Embryonic facial prominence (tissue), 1 donor: ENCODE measurements at regions not wholly inside any gene's neighbourhood (a gene's known extent, or its start where the extent isn't known, plus 50 kb on each side); places are given as distances from the start of the nearest gene placed in this dataset.
A peak's percentile ranks its signal among the peaks of the same experiment; 100 is the strongest.

Source experiments
- DNase-seq: peaks from one replicate; pipeline ENCODE4 v3.0.0-alpha.2; 2016; ENCODE audit errors: extremely low spot score

DNA sequence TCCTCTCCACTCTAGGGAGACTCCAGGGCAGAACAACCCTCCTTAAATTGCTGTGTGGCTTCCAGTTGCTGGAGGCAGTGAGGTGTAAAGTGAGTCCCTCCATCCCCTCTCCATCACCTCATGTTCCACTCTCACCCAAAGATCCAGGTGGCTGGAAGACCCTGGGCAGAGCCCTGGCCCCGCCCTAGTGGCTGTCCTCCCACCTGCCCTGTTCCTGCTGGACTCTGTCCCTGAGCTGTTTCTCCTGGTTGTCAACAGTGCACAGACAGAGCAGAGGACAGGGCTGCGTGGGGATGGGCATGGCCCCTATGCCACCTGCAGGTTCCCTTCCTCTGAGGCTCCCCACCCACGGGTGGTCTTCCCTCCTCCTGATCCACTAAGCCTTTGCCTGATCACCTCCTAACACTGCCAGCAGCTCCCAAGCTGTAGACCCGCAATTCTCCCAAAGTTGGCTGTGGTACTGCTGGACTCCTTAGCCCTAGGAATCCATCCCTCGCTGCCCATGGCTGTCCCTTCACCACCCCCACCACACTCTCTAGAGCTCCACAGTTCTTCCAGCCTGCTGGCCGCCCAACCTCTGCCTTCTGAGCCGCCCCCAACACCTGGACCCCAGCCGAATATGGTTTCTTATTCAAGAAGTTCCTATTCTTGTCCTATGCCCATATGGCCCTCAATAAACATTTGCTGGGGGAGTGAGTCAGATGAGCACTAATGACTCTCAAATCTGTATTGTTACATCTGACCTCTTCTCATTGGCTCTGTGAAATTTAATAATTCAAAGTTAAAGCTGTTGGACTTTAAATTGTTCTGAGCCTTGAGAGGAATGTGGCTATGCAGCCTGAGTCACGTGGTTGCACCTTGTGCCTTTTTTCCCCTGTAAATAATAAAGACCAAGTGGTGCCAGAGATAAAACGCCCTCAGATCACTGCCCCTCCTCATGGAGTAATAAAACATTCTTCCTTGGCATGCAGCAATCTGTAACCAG lies 260.0 kb upstream of the HS6ST1 start:
- DNase-seq = no peak

DNA sequence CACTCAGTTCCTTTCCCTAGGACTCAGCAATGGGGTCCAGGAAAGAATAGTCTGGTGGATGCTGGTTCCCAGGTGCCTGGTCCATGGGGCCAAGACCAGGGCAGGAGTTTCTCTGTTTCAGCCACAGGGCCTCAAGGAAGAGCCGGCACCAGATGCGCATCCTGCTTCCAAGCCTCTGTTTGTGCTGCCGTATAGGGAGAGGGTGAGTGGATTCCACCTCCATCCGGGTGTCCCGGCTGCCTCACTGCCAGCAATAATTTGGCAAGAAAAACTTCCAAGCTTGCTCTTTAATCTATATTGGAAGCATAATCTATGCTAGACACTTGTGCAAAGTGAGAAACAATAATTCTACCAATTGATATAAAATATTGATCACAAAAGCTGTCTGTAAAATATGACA lies 261.2 kb upstream of the HS6ST1 start:
- no peak for DNase-seq

DNA sequence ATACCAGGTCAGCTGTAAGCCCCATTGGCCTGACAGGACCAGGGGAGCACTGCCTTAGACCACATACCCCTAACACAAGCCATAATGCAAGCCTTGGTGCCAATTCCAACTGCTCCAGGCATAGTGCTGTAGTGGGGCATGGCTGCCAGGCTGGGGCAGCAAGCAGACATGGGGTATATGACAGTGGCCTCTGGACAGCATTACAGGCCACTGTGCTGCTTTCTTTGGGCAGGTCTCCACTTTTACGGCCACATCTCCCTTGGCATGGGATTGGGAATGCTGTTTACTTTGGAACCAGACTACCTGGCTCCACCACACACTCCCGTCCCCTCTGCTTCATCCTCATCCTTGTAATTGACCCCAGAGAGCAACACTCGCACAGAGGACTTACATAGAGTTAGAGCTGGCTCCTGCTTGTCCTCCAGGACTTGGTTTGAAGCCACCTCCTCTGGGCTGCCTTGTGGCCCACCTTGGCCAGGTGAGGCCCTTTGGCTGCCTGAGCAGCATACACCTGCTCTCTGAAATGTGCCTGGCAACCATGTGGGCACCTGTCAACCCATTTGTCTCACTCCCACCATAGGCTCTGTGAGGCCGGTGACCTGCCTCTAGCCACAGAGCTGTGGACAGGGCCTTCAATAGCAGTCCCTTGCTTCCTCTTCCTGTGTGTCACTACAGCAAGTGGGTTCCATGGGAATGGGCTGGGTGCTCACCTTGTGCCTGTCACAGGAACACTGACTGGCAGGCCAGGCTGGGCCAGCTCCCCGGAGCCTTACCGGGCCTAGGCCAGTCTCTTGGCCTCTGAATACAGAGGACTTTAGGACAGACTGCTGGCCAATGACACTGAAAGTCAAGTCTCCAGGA lies 262.6 kb upstream of the HS6ST1 start:
- no peak for DNase-seq

DNA sequence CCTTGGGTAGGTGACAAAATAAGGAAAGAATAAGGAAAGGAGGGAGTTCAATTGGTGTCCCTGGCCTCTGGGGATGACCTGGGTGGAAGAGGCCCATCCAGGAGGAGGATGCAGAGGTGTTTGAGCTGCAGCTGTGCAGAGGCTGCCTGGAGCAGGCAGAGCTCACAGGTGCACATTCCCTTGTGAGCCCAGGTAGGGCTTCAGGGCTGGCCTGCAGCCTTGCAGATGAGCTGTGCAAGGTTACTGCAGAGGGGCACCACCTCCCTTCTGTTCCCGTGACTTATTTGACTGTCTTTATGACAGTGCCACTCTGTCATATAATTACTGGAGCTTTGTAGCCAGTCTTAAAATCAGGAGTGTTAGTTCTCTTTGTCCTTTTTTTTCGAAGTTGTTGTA lies 263.2 kb upstream of the HS6ST1 start:
- no peak for DNase-seq

DNA sequence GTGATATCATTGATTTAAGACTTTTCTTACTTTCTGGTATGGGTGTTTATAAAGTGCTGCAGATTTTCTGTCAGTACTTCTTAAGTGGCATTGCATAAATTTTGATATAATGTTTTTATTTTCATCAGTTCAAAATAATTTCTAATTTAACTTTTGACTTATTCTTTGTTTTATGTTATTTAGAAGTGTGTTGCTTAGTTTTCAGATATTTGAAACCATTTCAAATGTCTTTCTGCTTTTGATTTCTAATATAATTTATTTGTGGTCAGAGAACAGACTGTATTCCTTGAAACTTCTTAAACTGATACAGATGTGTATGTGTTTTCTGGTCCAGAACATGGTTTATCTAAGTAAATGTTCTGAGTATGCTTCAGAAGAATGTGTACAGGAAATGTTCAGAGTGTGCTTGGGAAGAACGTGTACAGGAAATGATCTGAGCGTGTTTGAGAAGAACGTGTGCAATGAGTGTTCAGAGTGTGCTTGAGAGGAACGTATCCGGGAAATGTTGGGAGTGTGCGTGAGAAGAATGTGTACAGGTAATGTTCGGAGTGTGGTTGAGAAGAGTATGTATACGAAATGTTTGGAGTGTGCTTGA lies 265.7 kb upstream of the HS6ST1 start:
- DNase-seq = peak; percentile 62

DNA sequence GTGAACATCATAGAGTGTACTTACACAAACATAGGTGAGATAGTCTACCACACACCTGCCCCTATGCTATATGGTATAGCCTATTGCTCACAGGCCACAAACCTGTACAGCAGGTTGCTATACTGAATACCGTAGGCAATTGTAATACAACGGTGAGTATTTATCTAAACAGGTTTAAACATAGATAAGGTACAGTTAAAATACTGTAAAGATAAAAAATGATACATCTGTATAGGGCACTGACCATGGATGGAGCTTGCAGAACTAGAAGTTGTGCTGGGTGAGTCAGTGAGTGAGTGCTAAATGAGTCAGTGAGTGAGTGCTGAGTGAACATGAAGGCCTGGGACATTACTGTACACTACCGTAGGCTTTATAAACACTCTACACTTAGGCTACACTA lies 267.0 kb upstream of the HS6ST1 start:
- no peak for DNase-seq

DNA sequence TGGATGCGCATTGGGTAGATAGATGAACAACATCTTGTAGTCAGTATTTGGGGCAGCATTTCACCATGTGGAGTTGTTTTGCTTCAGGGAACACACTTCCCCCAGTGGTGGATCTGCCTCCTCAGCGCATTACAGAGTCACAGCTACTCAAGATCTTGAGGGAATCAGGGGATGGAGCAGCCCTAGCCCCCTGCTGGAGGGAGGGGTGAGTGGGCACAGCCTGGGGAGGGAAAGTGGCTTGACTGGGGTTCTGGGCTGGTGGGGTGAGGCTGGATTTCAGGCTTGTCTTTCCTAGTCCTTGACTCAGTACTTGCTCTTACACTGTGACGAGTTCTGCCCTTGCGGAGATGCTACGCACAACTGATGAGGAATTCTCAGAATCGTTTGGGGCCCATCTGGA lies 271.0 kb upstream of the HS6ST1 start:
- no peak for DNase-seq

DNA sequence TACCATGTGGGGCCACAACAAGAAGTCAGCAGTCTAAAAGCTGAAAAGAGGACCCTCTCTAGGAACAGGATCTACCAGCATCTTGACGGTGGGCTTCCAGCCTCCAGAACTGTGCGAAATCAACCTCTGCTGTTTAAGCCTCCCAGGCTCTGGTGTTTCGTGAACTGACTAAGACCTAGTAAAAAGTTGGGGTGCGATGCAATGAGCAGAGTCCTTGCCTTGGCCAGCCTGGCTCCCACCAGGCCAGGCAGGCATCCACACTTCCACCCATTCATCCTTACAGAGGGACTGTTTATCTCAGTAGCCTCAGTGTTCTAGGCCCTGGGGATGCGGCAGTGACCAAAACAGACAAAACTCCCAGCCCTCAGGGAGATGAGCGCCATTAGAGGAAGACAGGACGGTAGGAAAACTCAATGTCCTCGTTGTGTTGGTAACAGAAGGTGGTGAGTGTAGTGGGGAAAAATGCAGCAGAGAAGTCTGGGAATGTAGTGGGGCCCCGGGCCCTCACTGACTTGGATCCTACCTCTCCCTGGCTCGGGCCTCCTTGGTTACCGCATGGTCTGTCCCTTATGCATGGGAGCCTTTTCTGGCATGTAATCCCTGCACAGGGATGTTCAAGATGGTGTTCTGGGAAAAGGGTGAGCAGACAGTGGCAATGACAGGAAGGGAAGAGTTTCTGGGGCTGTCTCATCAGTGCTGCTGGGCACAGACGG lies 271.8 kb upstream of the HS6ST1 start:
- no peak for DNase-seq

DNA sequence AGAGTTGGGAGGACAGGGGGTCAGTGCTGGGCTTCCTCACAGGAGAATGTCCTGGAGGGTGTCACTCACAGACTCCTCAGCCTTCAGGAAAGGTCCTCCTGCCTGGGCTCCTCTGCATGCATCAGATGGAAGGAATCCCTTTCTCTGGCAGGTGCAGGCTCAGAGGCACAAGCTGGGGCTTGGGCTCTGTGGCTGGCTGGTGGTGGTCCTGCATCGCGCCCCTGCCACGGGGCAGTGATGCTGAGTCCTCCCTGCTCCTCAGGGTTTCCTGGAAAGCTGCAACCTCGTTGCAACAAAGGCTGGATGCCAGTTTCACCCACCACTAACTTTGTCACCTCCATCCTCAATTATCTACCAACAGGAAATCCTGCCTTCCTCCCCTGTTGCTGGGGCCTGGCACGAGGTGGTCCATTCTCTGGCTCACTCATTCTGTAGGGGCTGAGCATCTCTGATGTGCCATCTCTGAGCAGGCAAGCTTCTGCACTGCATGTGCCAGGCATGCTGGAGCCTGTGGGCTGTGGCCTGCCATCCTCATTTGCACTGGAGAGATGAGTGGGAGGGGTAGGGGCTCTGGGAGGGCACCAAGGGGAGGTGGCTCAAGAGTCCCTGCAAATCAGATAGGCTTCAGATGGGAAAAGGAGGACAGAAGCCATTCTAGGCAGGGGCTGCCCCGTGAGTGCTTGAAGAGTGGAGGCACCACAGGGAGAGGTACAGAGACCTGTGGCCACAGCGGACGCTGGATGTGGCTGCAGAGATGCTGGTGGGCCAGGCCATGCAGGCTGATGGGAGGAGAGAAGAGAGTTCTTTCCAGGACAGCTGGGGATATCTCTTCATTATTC lies 272.6 kb upstream of the HS6ST1 start:
- no peak for DNase-seq

DNA sequence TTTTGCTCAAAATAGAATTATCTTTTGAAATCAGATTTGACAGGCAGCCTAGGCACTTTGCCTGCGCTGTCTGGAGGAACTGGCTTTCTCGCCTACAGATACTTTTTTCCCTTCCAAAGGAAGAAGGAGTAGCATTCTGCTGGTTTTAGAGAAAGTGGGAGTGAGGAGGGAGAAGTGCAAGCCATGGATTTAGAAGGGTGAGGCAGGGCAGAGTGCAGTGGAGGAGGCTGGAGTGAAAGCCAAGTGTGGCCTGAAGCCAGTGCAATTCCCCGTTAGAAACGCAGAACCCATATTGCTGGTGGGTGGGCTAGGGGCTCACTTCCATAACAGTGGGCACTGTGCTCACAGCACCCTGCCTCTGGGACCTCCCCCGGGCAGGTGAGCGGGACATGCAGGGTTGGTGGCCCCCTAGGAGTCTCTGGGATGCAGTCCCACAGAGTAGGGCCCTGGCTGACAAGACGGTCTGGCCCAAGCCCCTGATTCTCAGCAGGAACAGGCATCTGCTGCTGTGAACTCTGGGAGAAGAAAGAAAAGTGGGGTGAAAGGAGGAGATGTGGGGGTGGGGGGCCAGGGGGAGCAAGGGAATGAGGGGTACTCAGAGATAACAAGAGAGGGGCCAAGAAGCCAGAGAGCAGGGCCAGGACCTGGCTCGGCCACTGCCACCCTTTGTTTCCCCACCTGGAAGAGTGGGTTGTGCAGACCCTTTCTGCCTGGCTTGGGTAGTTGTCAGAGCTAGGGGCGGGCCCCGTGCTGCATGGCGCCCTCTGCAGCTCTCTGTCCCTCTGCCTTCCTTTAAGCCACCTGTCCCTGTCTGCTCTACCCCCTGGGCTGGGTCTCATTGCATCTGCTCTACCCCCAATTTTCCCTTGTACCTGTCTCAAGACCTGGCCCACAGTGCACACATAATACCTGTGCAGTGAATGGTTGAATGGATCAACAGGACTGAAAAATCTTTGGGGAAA lies 273.5 kb upstream of the HS6ST1 start:
- no peak for DNase-seq

DNA sequence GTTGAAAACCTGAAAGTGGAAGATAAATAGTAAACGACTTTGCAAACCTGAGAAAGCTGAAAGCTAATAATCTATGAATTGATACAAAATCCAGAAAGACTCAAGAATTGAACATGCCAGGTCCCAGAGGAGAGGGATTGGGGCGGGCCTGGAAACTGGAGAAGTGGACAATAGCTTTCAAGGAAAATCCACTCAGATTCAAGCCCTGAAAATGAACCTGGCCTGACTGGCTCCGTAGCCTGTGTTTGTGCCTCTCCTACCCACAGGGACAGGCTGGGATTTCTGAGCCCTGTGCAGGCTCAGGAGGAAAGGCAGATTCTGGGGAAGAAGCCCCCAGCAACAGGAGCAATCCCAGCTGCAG lies 274.8 kb upstream of the HS6ST1 start:
- no peak for DNase-seq

DNA sequence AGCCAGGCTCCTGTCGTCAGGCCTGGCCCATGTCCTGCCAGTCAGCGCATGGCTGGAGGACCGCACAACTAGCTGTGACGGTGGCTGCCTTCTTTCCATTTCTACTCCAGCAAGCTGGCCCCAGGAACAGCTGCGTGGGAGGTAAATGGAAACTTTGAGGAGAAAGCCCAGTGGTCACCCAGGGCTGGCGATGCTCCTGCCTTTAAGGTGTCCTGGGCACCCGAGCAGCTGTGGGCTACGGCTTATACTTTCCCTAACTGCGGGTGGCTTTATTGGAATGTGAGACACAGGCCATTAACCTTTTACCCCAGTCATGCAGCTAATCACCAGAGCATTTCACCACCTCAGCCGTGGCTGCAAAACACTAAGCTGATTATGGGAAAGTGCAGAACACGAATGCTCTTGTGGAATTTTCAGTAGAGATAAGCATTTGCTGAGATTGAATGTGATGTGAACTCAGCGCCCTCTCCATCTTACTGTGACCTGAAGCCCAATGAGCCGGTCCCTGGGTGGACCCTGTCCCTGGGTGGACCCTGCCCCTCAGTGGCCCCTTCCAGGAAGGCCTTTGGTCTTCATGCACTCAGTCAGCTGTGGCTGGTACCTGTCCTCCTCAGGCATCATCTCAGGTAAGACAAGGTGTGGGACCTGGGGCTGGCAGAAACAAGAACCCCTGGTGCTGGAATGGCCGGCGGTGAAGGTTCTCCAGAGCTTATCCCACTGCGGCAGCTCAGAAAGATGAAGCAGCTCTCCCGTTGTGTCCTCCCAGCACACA lies 275.4 kb upstream of the HS6ST1 start:
- DNase-seq = no peak

DNA sequence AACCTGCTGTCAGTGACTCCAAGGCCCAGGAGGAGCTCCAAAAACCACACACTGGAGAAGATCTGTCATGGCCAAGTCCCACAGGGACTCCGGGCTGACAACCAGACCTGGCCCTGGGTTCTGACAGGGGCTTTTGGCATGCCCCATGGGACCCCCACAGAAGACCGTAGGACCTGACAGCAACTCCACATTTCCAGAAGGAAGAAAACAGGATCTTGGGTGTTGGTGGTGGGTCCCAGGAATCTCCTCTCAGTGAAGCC lies 275.9 kb upstream of the HS6ST1 start:
- no peak for DNase-seq

DNA sequence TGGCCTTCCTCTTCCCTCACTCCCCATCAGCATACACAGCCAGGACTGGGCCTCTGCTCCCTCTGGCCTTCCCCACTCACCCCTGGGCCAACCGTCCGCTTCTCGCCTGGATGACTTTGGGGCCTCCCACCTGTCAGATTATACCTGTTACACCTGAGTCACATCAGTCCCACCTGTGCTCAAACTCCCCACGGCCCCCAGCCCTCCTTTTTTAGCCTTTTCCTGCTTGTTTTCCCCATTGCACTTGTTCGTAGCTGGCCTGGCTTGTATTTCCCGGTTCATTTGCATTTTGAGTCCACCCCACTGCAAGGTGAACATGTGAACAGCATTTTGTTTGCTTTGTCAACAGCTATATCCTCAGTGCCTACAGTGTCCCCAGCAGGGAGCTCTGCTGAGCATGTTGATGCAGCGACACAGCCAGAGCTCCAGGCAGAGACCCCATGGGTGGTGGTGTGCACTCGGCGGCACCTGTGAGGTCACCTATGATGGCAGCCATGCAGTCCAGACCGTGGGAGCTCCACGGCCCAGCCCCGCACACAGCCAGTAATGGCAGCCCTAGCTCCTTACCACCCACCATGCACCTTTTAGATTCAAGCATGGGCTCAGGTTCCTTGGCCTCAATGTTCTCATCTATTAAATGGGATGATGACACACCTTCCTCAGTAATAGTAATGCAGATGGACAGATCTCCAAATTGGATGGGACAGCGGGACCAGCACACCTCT lies 276.4 kb upstream of the HS6ST1 start:
- DNase-seq = no peak

DNA sequence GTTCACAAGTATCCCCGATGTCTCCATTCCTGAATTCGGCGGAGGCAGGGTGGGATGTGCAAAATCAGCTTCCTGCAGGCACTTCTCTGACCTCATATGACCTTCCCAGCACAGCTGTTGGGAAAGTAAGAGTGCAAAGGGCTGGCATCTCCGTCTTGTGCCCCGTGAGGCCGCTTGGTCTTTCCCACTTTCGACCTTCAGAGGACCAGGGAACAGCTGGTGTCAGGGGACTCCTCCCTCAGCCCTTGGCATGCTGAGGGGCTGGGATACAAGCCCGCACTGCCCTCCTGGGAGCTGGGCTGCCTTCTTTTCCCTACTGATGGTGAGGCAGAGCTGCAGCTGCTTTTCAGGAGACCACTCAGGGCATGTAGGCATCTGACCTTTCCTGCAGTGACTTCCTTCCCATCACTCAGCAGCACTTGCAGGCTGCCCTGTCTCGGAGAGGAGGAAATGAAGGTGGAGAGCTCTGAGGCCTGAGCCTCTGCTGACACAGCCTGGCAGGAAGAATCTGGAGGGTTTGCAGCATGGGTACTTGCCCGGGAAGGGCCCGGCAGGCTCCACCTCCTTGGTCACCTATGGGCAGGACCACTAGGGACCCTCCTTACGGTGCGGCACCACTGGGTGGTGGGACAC lies 277.2 kb upstream of the HS6ST1 start:
- no peak for DNase-seq

DNA sequence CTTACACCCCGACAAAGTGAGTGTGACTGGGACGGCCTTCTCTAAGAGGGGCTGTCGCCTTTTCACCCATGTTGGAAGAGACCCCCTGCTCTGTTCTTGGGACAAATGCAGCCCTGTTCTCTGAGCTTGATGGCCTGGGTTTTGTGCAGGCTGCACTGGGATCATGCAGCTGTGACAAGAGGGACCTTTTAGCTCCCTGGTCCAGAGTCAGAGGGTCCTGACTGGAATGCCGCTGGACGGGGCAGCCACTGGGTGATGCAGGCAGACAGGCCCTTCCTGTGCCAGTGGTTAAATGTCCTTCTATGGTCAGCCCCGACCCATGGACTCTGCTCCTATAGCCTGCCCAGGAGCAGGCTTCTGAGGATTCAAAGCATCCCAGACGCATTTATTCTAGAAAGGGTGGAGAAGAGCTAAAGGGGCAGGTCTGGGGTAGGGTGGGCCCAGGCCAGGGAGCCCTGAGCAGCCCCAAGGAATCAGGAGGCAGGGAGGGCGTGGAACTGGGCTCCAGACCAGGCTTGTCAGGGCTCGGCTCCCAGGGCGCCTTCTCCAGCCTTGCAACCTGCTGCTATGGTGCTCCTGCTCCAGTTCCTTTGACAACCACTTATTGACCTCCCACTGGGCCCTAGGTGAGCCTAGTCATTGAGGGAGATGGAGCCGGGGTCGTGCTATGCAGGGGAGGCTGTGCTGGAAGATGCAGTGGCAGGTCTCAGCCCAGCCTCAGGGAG lies 277.9 kb upstream of the HS6ST1 start:
- DNase-seq = no peak

DNA sequence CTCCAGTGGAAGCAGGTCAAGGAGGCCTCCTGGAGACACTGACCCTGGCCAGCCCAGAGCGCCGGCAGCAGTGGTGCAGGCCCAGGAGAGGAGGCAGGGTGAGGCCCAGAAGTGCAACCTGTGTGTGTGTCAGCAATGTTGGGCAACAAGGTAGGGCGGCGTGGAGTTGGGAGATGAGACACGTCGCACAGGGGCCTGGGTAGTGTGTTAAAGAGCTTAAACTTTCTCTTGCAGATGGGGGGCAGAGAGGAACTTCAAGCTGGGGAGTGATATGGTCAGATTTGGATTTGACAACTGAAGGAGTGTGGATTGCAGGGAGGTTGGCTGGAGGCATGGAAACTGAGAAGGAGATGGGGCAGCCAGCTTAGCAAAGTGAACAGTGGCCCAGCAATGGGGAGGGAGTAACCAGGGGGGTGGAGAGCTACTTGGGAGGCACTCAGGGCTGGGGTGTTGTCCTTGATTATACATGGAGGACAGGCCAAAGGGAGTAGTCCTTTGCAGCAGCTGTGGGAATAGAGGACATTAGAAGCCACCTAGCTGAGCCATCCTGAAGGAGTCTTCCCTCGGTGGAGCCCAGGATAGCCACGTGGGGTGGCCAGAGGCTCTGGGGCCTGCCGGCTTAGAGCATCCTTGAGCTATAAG lies 278.6 kb upstream of the HS6ST1 start:
- no peak for DNase-seq
